ENCODE measurements at regions not wholly inside any gene's neighbourhood (a gene's known extent, or its start where the extent isn't known, plus 50 kb on each side); places are given as distances from the start of the nearest gene placed in this dataset.

GRCh38 chr5:87867281-87867680, 401.4 kb downstream of the TMEM161B start:
- DNase-seq = no peak
- no peak overlapping the region for H2BK120ac ChIP-seq (ENCODE audit: insufficient read depth, low read length, poor library complexity)

GRCh38 chr5:87853541-87853940, 415.1 kb downstream of the TMEM161B start:
- H3K4me2 ChIP-seq (ENCODE audit: low read length) = no peak overlapping the region
- H2BK120ac ChIP-seq (ENCODE audit: insufficient read depth, low read length, poor library complexity) = no peak overlapping the region
- no peaks in the 10 kb centered on the region for H3K36me3 ChIP-seq (ENCODE audit: control insufficient read depth in 1 of 2, insufficient read depth in 2 of 2, low read length in 2 of 2)
- WGBS (ENCODE audit: extremely low coverage, insufficient coverage, insufficient read length) = no CpG with 5 or more reads among the region's 2 CpGs
- H3K4ac ChIP-seq (ENCODE audit: low read depth, low read length) = no peak overlapping the region
- H3K27me3 ChIP-seq (ENCODE audit: insufficient read depth, low read length) = no peaks in the 10 kb centered on the region
- no peak overlapping the region for H3K18ac ChIP-seq (ENCODE audit: low read length)
- no peaks in the 10 kb centered on the region for H3K79me1 ChIP-seq (ENCODE audit: low read length)
- no peaks in the 10 kb centered on the region for H3K9me3 ChIP-seq (ENCODE audit: insufficient read depth, low read depth, low read length)
- no peak overlapping the region for H3K4me3 ChIP-seq (ENCODE audit: low read depth, low read length)
- H4K8ac ChIP-seq (ENCODE audit: low read depth, low read length) = no peak overlapping the region
- no peak overlapping the region for H3K9ac ChIP-seq (ENCODE audit: low read length)
- no peak overlapping the region for H2BK12ac ChIP-seq (ENCODE audit: low read length)
- no peaks in the 10 kb centered on the region for H3K79me2 ChIP-seq (ENCODE audit: control insufficient read depth, insufficient read depth, low read length, poor library complexity)
- H3K4me1 ChIP-seq (ENCODE audit: control insufficient read depth in 1 of 2, insufficient read depth in 2 of 2, low read length in 2 of 2) = no peaks in the 10 kb centered on the region
- no peak overlapping the region for H4K12ac ChIP-seq (ENCODE audit: low read depth, low read length)
- DNase-seq = peak in 1 of 2 donors; percentile 28
- no peak overlapping the region for H2BK5ac ChIP-seq (ENCODE audit: low read depth, low read length, poor library complexity)
- H3K23ac ChIP-seq (ENCODE audit: low read length) = no peak overlapping the region
- no peak overlapping the region for H3K27ac ChIP-seq (ENCODE audit: low read depth, low read length)
- H4K91ac ChIP-seq (ENCODE audit: low read depth, low read length) = no peak overlapping the region
- no peak overlapping the region for H2AK5ac ChIP-seq (ENCODE audit: low read length)
- no peak overlapping the region for H3K14ac ChIP-seq (ENCODE audit: low read length)
- H2AFZ ChIP-seq (ENCODE audit: insufficient read depth, low read length, poor library complexity) = no peak overlapping the region

More at GRCh38 chr5:87867281-87867680, 401.4 kb downstream of the TMEM161B start:
- H3K79me1 ChIP-seq (ENCODE audit: low read length) = no peaks in the 10 kb centered on the region
- no peak overlapping the region for H2BK5ac ChIP-seq (ENCODE audit: low read depth, low read length, poor library complexity)
- no peak overlapping the region for H3K4me3 ChIP-seq (ENCODE audit: low read depth, low read length)
- H4K12ac ChIP-seq (ENCODE audit: low read depth, low read length) = no peak overlapping the region
- no peaks in the 10 kb centered on the region for H3K9me3 ChIP-seq (ENCODE audit: insufficient read depth, low read depth, low read length)
- no peak overlapping the region for H4K91ac ChIP-seq (ENCODE audit: low read depth, low read length)
- no peak overlapping the region for H2AK5ac ChIP-seq (ENCODE audit: low read length)
- no peaks in the 10 kb centered on the region for H3K27me3 ChIP-seq (ENCODE audit: insufficient read depth, low read length)
- H3K36me3 ChIP-seq (ENCODE audit: control insufficient read depth in 1 of 2, insufficient read depth in 2 of 2, low read length in 2 of 2) = no peaks in the 10 kb centered on the region
- no CpG with 5 or more reads among the region's 4 CpGs for WGBS (ENCODE audit: extremely low coverage, insufficient coverage, insufficient read length)
- H3K9ac ChIP-seq (ENCODE audit: low read length) = no peak overlapping the region
- no peak overlapping the region for H4K8ac ChIP-seq (ENCODE audit: low read depth, low read length)
- no peak overlapping the region for H3K4me2 ChIP-seq (ENCODE audit: low read length)
- no peak overlapping the region for H3K14ac ChIP-seq (ENCODE audit: low read length)
- no peak overlapping the region for H3K23ac ChIP-seq (ENCODE audit: low read length)
- no peak overlapping the region for H3K27ac ChIP-seq (ENCODE audit: low read depth, low read length)
- H3K4me1 ChIP-seq (ENCODE audit: control insufficient read depth in 1 of 2, insufficient read depth in 2 of 2, low read length in 2 of 2) = no peaks in the 10 kb centered on the region
- H3K4ac ChIP-seq (ENCODE audit: low read depth, low read length) = no peak overlapping the region
- H2AFZ ChIP-seq (ENCODE audit: insufficient read depth, low read length, poor library complexity) = no peak overlapping the region
- H3K18ac ChIP-seq (ENCODE audit: low read length) = no peak overlapping the region
- no peak overlapping the region for H2BK12ac ChIP-seq (ENCODE audit: low read length)
- H3K79me2 ChIP-seq (ENCODE audit: control insufficient read depth, insufficient read depth, low read length, poor library complexity) = no peaks in the 10 kb centered on the region

GRCh38 chr5:87851603-87852002, 417.0 kb downstream of the TMEM161B start:
- H3K9ac ChIP-seq (ENCODE audit: low read length) = no peak overlapping the region
- no peak overlapping the region for H2BK5ac ChIP-seq (ENCODE audit: low read depth, low read length, poor library complexity)
- no peaks in the 10 kb centered on the region for H3K27me3 ChIP-seq (ENCODE audit: insufficient read depth, low read length)
- H2AFZ ChIP-seq (ENCODE audit: insufficient read depth, low read length, poor library complexity) = no peak overlapping the region
- no peak overlapping the region for H3K4me2 ChIP-seq (ENCODE audit: low read length)
- no peak overlapping the region for H3K18ac ChIP-seq (ENCODE audit: low read length)
- H3K36me3 ChIP-seq (ENCODE audit: control insufficient read depth in 1 of 2, insufficient read depth in 2 of 2, low read length in 2 of 2) = no peaks in the 10 kb centered on the region
- no peaks in the 10 kb centered on the region for H3K9me3 ChIP-seq (ENCODE audit: insufficient read depth, low read depth, low read length)
- no peak overlapping the region for H3K23ac ChIP-seq (ENCODE audit: low read length)
- no peak overlapping the region for H3K4ac ChIP-seq (ENCODE audit: low read depth, low read length)
- no peaks in the 10 kb centered on the region for H3K79me2 ChIP-seq (ENCODE audit: control insufficient read depth, insufficient read depth, low read length, poor library complexity)
- no peak overlapping the region for H4K8ac ChIP-seq (ENCODE audit: low read depth, low read length)
- DNase-seq = no peak
- H3K4me3 ChIP-seq (ENCODE audit: low read depth, low read length) = no peak overlapping the region
- H2BK12ac ChIP-seq (ENCODE audit: low read length) = no peak overlapping the region
- no peaks in the 10 kb centered on the region for H3K4me1 ChIP-seq (ENCODE audit: control insufficient read depth in 1 of 2, insufficient read depth in 2 of 2, low read length in 2 of 2)
- H3K79me1 ChIP-seq (ENCODE audit: low read length) = no peaks in the 10 kb centered on the region
- no peak overlapping the region for H3K14ac ChIP-seq (ENCODE audit: low read length)
- no peak overlapping the region for H3K27ac ChIP-seq (ENCODE audit: low read depth, low read length)
- no peak overlapping the region for H4K12ac ChIP-seq (ENCODE audit: low read depth, low read length)
- H2AK5ac ChIP-seq (ENCODE audit: low read length) = no peak overlapping the region
- no peak overlapping the region for H2BK120ac ChIP-seq (ENCODE audit: insufficient read depth, low read length, poor library complexity)
- H4K91ac ChIP-seq (ENCODE audit: low read depth, low read length) = no peak overlapping the region

- H3K79me1 ChIP-seq (ENCODE audit: low read length) = no peaks in the 10 kb centered on the region
- H2BK120ac ChIP-seq (ENCODE audit: insufficient read depth, low read length, poor library complexity) = no peak overlapping the region
- H3K27me3 ChIP-seq (ENCODE audit: insufficient read depth, low read length) = no peaks in the 10 kb centered on the region
- no peak for DNase-seq
- H3K14ac ChIP-seq (ENCODE audit: low read length) = no peak overlapping the region
- H2AFZ ChIP-seq (ENCODE audit: insufficient read depth, low read length, poor library complexity) = no peak overlapping the region
- H3K4me3 ChIP-seq (ENCODE audit: low read depth, low read length) = no peak overlapping the region
- H4K12ac ChIP-seq (ENCODE audit: low read depth, low read length) = no peak overlapping the region
- no peak overlapping the region for H2BK5ac ChIP-seq (ENCODE audit: low read depth, low read length, poor library complexity)
- H3K4me1 ChIP-seq (ENCODE audit: control insufficient read depth in 1 of 2, insufficient read depth in 2 of 2, low read length in 2 of 2) = no peaks in the 10 kb centered on the region
- no peak overlapping the region for H4K91ac ChIP-seq (ENCODE audit: low read depth, low read length)
- H3K9me3 ChIP-seq (ENCODE audit: insufficient read depth, low read depth, low read length) = no peaks in the 10 kb centered on the region
- no peak overlapping the region for H2BK12ac ChIP-seq (ENCODE audit: low read length)
- WGBS (ENCODE audit: extremely low coverage, insufficient coverage, insufficient read length) = no CpG with 5 or more reads among the region's 3 CpGs
- H3K9ac ChIP-seq (ENCODE audit: low read length) = no peak overlapping the region
- H2AK5ac ChIP-seq (ENCODE audit: low read length) = no peak overlapping the region
- no peak overlapping the region for H4K8ac ChIP-seq (ENCODE audit: low read depth, low read length)
- H3K4ac ChIP-seq (ENCODE audit: low read depth, low read length) = no peak overlapping the region
- no peak overlapping the region for H3K27ac ChIP-seq (ENCODE audit: low read depth, low read length)
- H3K18ac ChIP-seq (ENCODE audit: low read length) = no peak overlapping the region
- no peak overlapping the region for H3K4me2 ChIP-seq (ENCODE audit: low read length)
- no peaks in the 10 kb centered on the region for H3K79me2 ChIP-seq (ENCODE audit: control insufficient read depth, insufficient read depth, low read length, poor library complexity)
- H3K23ac ChIP-seq (ENCODE audit: low read length) = no peak overlapping the region
- no peaks in the 10 kb centered on the region for H3K36me3 ChIP-seq (ENCODE audit: control insufficient read depth in 1 of 2, insufficient read depth in 2 of 2, low read length in 2 of 2)
Measured at GRCh38 chr5:87850843-87851242, 417.8 kb downstream of the TMEM161B start.

Measured in trophoblast cell (in vitro differentiated cells and primary cell).